Fibroblast of villous mesenchyme (primary cell): ENCODE measurements at regions not wholly inside any gene's neighbourhood (a gene's known extent, or its start where the extent isn't known, plus 50 kb on each side); places are given as distances from the start of the nearest gene placed in this dataset.

Source experiments
- DNase-seq: peaks from one replicate; pipeline ENCODE4 v3.0.0-alpha.2; 2010; ENCODE audit warnings: low read depth
- H3K4me3 ChIP-seq: 2 replicates; pipeline ENCODE4 v1.5.1; 2011; ENCODE audit warnings: low read depth, mild to moderate bottlenecking, low read length
- TF ChIP-seq, protein P1 (sequence below): IDR thresholded peaks from 2 replicates; pipeline ENCODE4 v1.5.1; 2012; ENCODE audit warnings: low read depth, mild to moderate bottlenecking, low read length; ENCODE audit not compliant: insufficient read depth

GRCh38 chr7:27388561-27388960, 146.0 kb downstream of the EVX1 start:
- TF ChIP-seq, protein P1, sequence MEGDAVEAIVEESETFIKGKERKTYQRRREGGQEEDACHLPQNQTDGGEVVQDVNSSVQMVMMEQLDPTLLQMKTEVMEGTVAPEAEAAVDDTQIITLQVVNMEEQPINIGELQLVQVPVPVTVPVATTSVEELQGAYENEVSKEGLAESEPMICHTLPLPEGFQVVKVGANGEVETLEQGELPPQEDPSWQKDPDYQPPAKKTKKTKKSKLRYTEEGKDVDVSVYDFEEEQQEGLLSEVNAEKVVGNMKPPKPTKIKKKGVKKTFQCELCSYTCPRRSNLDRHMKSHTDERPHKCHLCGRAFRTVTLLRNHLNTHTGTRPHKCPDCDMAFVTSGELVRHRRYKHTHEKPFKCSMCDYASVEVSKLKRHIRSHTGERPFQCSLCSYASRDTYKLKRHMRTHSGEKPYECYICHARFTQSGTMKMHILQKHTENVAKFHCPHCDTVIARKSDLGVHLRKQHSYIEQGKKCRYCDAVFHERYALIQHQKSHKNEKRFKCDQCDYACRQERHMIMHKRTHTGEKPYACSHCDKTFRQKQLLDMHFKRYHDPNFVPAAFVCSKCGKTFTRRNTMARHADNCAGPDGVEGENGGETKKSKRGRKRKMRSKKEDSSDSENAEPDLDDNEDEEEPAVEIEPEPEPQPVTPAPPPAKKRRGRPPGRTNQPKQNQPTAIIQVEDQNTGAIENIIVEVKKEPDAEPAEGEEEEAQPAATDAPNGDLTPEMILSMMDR: no peak
- DNase-seq: no peak
- H3K4me3 ChIP-seq: no peak overlapping the region

DNA sequence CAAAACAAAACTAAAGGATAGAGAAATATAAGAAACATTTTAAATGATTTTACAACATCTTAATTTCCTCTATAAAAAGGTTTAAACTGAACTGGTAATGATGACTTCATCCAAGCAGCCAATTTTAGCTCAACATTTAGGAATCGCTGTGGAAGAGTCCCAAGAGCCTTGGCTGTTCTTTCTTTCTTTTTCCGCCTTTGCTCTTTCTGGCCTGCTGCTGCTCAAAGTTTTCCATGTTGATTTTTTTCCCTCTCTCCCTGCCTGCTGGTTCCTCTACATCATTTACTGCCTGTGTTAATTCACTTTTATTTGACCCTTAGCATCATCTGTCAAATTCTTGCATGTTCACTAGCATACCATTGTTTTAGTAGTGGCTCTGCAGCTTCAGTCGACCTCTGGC, 146.9 kb downstream of the EVX1 start:
- no peak overlapping the region for H3K4me3 ChIP-seq
- TF ChIP-seq, protein P1: no peak
- DNase-seq: peak; percentile 2

DNA sequence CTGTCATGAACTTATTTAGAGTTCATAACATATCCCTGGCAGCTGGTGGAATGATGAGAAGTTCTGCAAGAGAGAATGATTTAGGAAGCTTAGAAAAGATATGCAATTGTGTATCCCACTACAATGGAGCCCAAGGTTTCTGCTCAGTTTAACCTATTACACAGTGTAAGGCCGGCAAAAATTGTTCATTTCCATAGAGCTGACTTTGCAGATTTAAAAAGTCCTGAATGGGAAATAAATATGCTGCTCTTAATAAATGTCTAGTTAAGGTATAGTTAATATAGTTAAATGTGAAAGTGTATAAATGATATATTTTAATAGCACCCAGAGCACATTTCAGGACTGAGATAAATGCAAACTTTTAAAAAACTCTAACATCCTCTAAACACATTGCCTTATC, 149.9 kb downstream of the EVX1 start:
- no peak for DNase-seq
- TF ChIP-seq, protein P1: no peak
- no peak overlapping the region for H3K4me3 ChIP-seq

DNA sequence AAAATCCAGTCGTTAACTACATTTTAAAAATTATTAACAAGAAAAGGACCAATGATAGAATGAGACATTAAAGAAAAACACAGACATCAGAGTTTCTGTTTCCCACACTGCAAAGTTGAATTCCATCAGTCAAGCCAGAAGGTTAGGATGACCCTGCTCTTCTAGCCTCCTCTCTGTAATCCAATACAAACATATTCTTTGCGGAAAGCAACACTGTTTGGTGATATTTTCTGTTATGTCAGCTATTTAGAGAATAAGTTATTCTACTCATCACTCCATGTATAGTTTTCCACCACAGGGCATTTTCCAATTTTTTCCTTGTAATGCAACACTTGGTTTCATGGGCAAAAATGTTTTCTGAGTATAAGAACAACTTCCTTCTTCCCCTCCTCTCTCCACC, 152.3 kb downstream of the EVX1 start:
- H3K4me3 ChIP-seq: no peak overlapping the region
- TF ChIP-seq, protein P1: no peak
- no peak for DNase-seq

- DNase-seq: no peak
- TF ChIP-seq, protein P1: no peak
- H3K4me3 ChIP-seq: no peak overlapping the region
Observed at GRCh38 chr7:27395626-27396025, 153.0 kb downstream of the EVX1 start.

GRCh38 chr7:27397503-27397902, 154.9 kb downstream of the EVX1 start:
- no peak overlapping the region for H3K4me3 ChIP-seq
- TF ChIP-seq, protein P1: no peak
- DNase-seq: no peak

GRCh38 chr7:27398851-27399250, 156.2 kb downstream of the EVX1 start:
- no peak overlapping the region for H3K4me3 ChIP-seq
- TF ChIP-seq, protein P1: no peak
- DNase-seq: no peak
